HL-60 (cell line): ENCODE measurements at regions not wholly inside any gene's neighbourhood (a gene's known extent, or its start where the extent isn't known, plus 50 kb on each side); places are given as distances from the start of the nearest gene placed in this dataset.
"Not testable (repeated sequence)": the region's sequence is repeated elsewhere in the genome, so short reads cannot be mapped to it uniquely, and the experiment has no call there.

Experiments used
- DNase-seq, 2 experiments: peaks; one replicate each; pipeline ENCODE4 v3.0.0-alpha.2; 2010 to 2020; ENCODE audit warnings: low read depth in 1 of 2, low spot score in 1 of 2
- H3K27ac ChIP-seq: fragments of 250-450 bp; sonication (Bioruptor Pico); replicated peaks from 2 replicates; pipeline ENCODE4 v1.5.1; 2020; ENCODE audit warnings: mild to moderate bottlenecking, moderate library complexity
- H3K27me3 ChIP-seq: fragments of 250-450 bp; sonication (Bioruptor Pico); 2 replicates; pipeline ENCODE4 v1.5.1; 2021; ENCODE audit warnings: mild to moderate bottlenecking, moderate library complexity; ENCODE audit not compliant: insufficient read depth, poor library complexity, severe bottlenecking
- H3K4me3 ChIP-seq: replicated peaks from 2 replicates; pipeline ENCODE4 v1.5.1; 2011; ENCODE audit warnings: mild to moderate bottlenecking, control low read depth, low read length; ENCODE audit not compliant: insufficient read depth
- CTCF ChIP-seq: IDR thresholded peaks from one replicate; pipeline ENCODE4 v1.5.1; 2011; ENCODE audit warnings: low read length, control low read depth, inconsistent platforms; ENCODE audit not compliant: insufficient read depth
- GABPA ChIP-seq: IDR thresholded peaks from 2 replicates; pipeline ENCODE4 v1.6.1; 2012; ENCODE audit warnings: low read depth
- POLR2AphosphoS5 ChIP-seq: IDR thresholded peaks from 2 replicates; pipeline ENCODE4 v1.6.1; 2012; ENCODE audit warnings: low read depth
- REST ChIP-seq: IDR thresholded peaks from 2 replicates; pipeline ENCODE4 v1.6.1; 2012; ENCODE audit warnings: low read depth; ENCODE audit not compliant: insufficient replicate concordance
- SPI1 ChIP-seq: IDR thresholded peaks from 2 replicates; pipeline ENCODE4 v1.6.1; 2012; ENCODE audit warnings: low read depth, mild to moderate bottlenecking, borderline replicate concordance

DNA sequence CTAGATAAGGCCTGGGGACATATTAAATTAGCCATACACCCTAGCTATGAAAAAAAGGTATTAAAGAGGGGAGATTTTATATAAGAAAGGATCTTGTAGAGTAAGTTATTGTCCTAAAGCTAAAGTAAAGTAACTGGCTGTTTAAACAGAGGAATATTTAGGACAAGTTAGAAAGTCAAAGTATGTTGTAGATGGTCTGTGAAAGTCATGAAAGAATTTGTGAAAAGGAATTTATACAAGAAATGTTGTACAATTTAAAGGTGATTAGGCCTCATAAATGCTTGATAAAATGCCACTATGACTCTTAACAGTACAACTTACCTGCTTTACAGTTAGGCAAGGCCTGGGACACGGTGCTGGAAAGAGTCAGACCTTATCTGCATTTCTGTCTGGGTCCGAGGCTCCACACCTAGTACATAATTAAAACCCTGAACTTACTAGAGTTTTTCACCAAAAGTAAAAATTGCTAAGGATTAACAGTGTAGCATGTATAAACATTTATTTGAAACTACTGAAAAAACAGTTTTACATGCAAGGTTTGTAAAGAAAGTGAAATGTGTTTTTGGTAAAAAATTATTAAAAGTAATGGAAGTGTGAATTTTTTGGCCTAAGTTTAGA, 445.3 kb upstream of the TOM1L1 start:
- Histone ChIP-seq H3K27ac (no peak overlapping the region), H3K4me3 (no peak overlapping the region), H3K27me3 (no peaks in the 10 kb centered on the region)
- no peak for DNase-seq
- TF ChIP-seq GABPA = no peak
- TF ChIP-seq REST = no peak
- no peak for TF ChIP-seq POLR2AphosphoS5
- no peak for TF ChIP-seq SPI1
- no peak for TF ChIP-seq CTCF

GRCh38 chr17:54465443-54465842, 435.2 kb upstream of the TOM1L1 start:
- H3K27ac ChIP-seq, H3K4me3 ChIP-seq, DNase-seq, H3K27me3 ChIP-seq: not testable (repeated sequence)

DNA sequence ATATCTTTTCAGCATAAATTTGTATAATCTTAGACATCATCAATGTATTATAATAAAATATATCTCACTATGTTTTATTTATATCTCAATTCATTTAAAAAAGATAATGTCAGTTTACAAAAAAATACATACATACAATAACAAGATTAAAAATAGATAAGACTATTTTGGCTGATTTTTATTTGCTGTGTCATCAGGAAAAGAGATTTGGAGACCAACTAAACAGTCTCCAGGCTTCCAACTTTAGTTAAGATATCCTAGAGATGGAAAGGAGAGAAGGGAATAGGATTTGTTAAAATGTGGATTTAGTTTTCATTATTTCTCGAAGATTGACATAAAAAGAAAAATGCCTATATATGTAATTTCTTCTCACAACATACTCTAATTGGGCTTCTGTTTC, 433.8 kb upstream of the TOM1L1 start:
- TF ChIP-seq REST = no peak
- no peak for TF ChIP-seq SPI1
- no peak for TF ChIP-seq GABPA
- no peak for TF ChIP-seq CTCF
- Histone ChIP-seq H3K4me3 (no peak overlapping the region), H3K27me3 (no peaks in the 10 kb centered on the region), H3K27ac (no peak overlapping the region)
- DNase-seq = no peak

- Histone ChIP-seq H3K27me3 (no peaks in the 10 kb centered on the region), H3K4me3 (no peak overlapping the region), H3K27ac (no peak overlapping the region)
- TF ChIP-seq REST (no peak), CTCF (no peak), GABPA (no peak), POLR2AphosphoS5 (no peak), SPI1 (no peak)
- DNase-seq = no peak
Observed at GRCh38 chr17:54482843-54483242, 417.8 kb upstream of the TOM1L1 start.
